Pancreas (tissue), 10 donors: ENCODE measurements at regions not wholly inside any gene's neighbourhood (a gene's known extent, or its start where the extent isn't known, plus 50 kb on each side); places are given as distances from the start of the nearest gene placed in this dataset.

Experiments used
- ATAC-seq, 4 donors: fragments of 200-7000 bp; cut with Tn5 transposase; one replicate each; pipeline versions ENCODE4 v1.8.0 to v1.9.1; 2020; ENCODE audit warnings: mild to moderate bottlenecking in 4 of 4, moderate library complexity in 4 of 4
- DNase-seq, 6 donors: peaks; one replicate each; pipeline ENCODE4 v3.0.0-alpha.2; 2020
- FAIRE-seq: peaks from 2 replicates; lab custom pipeline; 2012; peaks lifted over from hg19 to GRCh38; lab: Jason Lieb, UNC
- H3K27ac ChIP-seq, 4 donors: fragments of 200-600 bp; sonication (generic); 1 replicate in 3 of 4; 2 replicates in 1 of 4; pipeline versions ENCODE4 v1.5.0 to v1.8.0; 2020
- H3K27me3 ChIP-seq, 4 donors: fragments of 200-600 bp; one replicate each; pipeline ENCODE4 v1.8.0; 2021
- H3K36me3 ChIP-seq, 3 donors: fragments of 200-600 bp; sonication (generic) in 1 of 3; one replicate each; pipeline versions ENCODE4 v1.5.0 to v1.8.0; 2020 to 2021
- H3K4me1 ChIP-seq, 3 donors: fragments of 200-600 bp; one replicate each; pipeline ENCODE4 v1.8.0; 2021
- H3K4me3 ChIP-seq, 4 donors: fragments of 200-600 bp; sonication (generic) in 2 of 4; one replicate each; pipeline versions ENCODE4 v1.5.0 to v1.8.0; 2020 to 2021
- H3K9me3 ChIP-seq, 4 donors: fragments of 200-600 bp; one replicate each; pipeline ENCODE4 v1.8.0; 2021
- WGBS, 2 donors: extraction: QIAGEN DNeasy Blood & Tissue Kit; methylation state at CpG; one replicate each; pipeline ENCODE4 v1.1.7; 2013; 5-methylcytosine and 5-hydroxymethylcytosine counted together
- intact Hi-C, 3 donors: fragments of 100-400 bp; cut with DNase I; formaldehyde crosslinking; loops; one replicate each; pipeline versions ENCODE4 v1.11.1 to v1.14.2; 2022
- TF ChIP-seq, protein P1 (sequence below), 4 donors: fragments of 200-600 bp; sonication (generic) in 3 of 4; IDR thresholded peaks; one replicate each; pipeline versions ENCODE4 v1.5.0 to v1.8.0; 2021; ENCODE audit warnings: antibody characterized with exemption in 4 of 4
- donor health status: healthy with polysubstance abuse.
- donor health status: DM: no; HTN: no; CAD: no; lungs with moderate emphysema.
- donor health status: DM: no; HTN: no; CAD: no.
- donor health status: control.
- donor health status: control.
- donor health status: Bipolar disorder and iron deficiency.
- donor health status: DM: yes; HTN: yes; CAD: no.
- donor health status: DM: no; HTN: no; CAD: no.
- donor health status: DM: no; HTN: no; CAD: no.
- donor health status: DM: yes; HTN: yes; CAD: no.

DNA sequence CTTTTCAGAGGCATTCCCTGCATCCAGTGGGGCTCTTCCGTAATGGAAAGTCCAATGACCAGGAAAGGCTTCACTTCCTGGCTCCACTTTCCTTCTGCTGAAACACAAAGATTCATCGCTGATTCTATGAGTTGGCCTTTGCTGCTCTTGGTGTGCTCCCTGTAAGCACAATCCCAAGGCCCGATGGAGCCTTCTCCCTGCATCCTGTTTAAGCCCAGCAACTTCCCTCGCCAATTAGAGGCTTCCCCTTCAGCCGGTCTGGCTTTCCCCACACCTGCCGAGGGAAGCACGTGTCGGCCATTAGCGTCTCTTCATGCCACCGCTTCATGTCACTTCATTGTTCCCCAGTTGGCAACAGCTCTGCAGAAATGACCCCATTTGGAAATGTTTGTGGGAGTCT lies 693.9 kb downstream of the MED13L start:
- FAIRE-seq (no peak), DNase-seq (no peak), ATAC-seq (no peak)
- Histone ChIP-seq H3K27me3 (no peaks in the 10 kb centered on the region), H3K9me3 (no peaks in the 10 kb centered on the region), H3K4me1 (no peaks in the 10 kb centered on the region), H3K27ac (no peak overlapping the region), H3K4me3 (no peak overlapping the region), H3K36me3 (no peaks in the 10 kb centered on the region)
- intact Hi-C loops: no loop called here
- TF ChIP-seq, protein P1, sequence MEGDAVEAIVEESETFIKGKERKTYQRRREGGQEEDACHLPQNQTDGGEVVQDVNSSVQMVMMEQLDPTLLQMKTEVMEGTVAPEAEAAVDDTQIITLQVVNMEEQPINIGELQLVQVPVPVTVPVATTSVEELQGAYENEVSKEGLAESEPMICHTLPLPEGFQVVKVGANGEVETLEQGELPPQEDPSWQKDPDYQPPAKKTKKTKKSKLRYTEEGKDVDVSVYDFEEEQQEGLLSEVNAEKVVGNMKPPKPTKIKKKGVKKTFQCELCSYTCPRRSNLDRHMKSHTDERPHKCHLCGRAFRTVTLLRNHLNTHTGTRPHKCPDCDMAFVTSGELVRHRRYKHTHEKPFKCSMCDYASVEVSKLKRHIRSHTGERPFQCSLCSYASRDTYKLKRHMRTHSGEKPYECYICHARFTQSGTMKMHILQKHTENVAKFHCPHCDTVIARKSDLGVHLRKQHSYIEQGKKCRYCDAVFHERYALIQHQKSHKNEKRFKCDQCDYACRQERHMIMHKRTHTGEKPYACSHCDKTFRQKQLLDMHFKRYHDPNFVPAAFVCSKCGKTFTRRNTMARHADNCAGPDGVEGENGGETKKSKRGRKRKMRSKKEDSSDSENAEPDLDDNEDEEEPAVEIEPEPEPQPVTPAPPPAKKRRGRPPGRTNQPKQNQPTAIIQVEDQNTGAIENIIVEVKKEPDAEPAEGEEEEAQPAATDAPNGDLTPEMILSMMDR (IDR thresholded peaks at IDR 0.05): no peak
- 66 to 75% methylated on average over 10 of the region's 10 CpGs for WGBS, 2 donors

DNA sequence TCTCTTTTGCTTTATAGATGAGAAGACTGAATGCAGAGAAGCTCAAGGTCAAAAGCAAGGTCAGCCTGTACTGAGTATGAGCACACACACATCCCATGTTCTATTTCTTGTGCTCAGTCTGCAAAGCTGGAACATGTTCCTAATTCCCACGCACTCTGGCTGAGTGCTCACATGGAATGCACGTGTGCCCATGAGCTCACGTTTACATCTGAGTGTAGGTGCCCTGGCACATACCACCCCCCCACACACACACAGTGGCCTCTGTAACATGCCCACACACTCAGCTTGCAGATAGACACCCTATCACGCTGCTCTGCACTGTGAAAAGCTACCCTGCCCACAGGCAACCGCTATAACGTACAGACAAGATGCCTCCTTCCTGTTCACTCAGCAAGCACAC lies 700.1 kb downstream of the MED13L start:
- FAIRE-seq (no peak), DNase-seq (no peak), ATAC-seq (no peak)
- H3K4me3 ChIP-seq: no peak overlapping the region
- H3K9me3 ChIP-seq: no peaks in the 10 kb centered on the region
- WGBS, 2 donors: 44 to 51% methylated on average over 6 of the region's 6 CpGs
- intact Hi-C loops: no loop called here
- TF ChIP-seq, protein P1 (IDR thresholded peaks at IDR 0.05): no peak
- H3K27ac ChIP-seq: no peak overlapping the region
- H3K4me1 ChIP-seq: no peaks in the 10 kb centered on the region
- H3K36me3 ChIP-seq: no peaks in the 10 kb centered on the region
- no peaks in the 10 kb centered on the region for H3K27me3 ChIP-seq

DNA sequence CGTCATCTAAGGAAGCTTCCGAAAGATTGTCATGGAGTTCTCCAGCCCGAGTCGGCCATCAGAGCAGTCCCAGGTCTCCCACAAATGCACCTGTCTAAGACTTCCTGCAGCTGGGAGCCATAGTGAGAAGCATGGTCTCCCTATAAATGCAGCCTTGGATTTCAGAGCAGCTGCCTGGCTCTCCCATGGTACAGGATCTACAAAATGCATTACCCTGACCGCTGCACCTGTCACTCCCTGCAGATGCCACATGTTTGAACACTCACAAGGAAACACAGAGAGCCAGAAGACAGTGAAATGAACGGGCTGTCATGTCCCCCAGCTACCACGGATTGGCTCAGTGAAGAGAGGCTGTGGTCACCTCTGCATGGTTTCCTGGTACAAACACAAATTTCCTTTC lies 702.7 kb downstream of the MED13L start:
- no peaks in the 10 kb centered on the region for H3K27me3 ChIP-seq
- H3K4me1 ChIP-seq: no peaks in the 10 kb centered on the region
- TF ChIP-seq, protein P1 (IDR thresholded peaks at IDR 0.05): no peak
- WGBS, 2 donors: 41 to 44% methylated on average over 7 of the region's 7 CpGs
- no peaks in the 10 kb centered on the region for H3K36me3 ChIP-seq
- H3K27ac ChIP-seq: no peak overlapping the region
- FAIRE-seq (no peak), ATAC-seq (no peak), DNase-seq (no peak)
- intact Hi-C loops: no loop called here
- H3K9me3 ChIP-seq: no peaks in the 10 kb centered on the region
- H3K4me3 ChIP-seq: no peak overlapping the region

DNA sequence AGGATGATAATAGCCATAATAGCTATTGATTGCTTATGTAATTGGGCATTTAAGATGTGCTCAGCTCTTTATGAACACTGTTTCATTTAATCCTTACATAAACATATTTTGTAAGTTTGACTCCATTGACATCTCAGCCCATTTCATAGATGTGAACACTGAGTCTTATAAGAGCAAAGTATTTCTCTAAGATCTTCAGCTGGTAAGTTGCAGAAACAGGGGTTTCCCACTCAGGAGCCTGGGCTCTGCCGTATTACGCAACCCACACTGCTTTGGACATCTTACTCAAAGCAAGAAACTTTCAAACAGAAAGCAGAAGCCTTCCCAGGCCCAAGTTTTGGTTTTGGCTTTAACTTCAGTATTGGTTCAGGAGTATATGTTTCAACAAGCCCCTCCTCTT lies 705.1 kb downstream of the MED13L start:
- Histone ChIP-seq H3K36me3 (no peaks in the 10 kb centered on the region), H3K27ac (no peak overlapping the region), H3K4me1 (no peaks in the 10 kb centered on the region), H3K9me3 (no peaks in the 10 kb centered on the region), H3K4me3 (no peak overlapping the region), H3K27me3 (no peaks in the 10 kb centered on the region)
- FAIRE-seq: no peak
- DNase-seq: no peak
- TF ChIP-seq, protein P1 (IDR thresholded peaks at IDR 0.05): no peak
- intact Hi-C loops: no loop called here
- no peak for ATAC-seq
- 89 to 90% methylated on average over 2 of the region's 2 CpGs for WGBS, 2 donors

DNA sequence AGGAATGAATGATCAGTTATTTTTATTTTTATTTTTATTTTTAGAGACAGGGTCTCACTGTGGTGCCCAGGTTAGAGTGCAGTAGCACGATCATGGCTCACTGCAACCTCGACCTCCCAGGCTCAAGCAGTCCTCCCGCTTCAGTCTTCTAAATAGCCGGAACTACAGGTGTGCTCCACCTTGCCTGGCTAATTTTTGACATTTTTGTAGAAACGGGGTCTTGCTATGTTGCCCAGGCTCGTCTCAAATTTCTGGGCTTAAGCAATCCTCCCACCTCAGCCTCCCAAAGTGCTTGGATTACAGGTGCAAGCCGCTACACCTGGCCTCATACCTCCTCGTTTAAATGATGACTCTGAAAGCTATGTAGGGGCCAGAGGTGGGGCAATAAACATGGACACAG lies 706.0 kb downstream of the MED13L start:
- TF ChIP-seq, protein P1 (IDR thresholded peaks at IDR 0.05): no peak
- Histone ChIP-seq H3K9me3 (no peaks in the 10 kb centered on the region), H3K4me3 (no peak overlapping the region), H3K27ac (no peak overlapping the region), H3K27me3 (no peaks in the 10 kb centered on the region), H3K36me3 (no peaks in the 10 kb centered on the region), H3K4me1 (no peaks in the 10 kb centered on the region)
- DNase-seq: no peak
- no peak for FAIRE-seq
- 68 to 76% methylated on average over 8 of the region's 8 CpGs for WGBS, 2 donors
- intact Hi-C loops: no loop called here
- no peak for ATAC-seq
